Tibial nerve (tissue), 4 donors: ENCODE measurements at regions not wholly inside any gene's neighbourhood (a gene's known extent, or its start where the extent isn't known, plus 50 kb on each side); places are given as distances from the start of the nearest gene placed in this dataset.

Experiments used
- DNase-seq, 2 donors: peaks; one replicate each; pipeline ENCODE4 v3.0.0-alpha.2; 2019; ENCODE audit warnings: low spot score in 2 of 2
- H3K27ac ChIP-seq, 4 donors: fragments of 200-600 bp; sonication (generic) in 3 of 4; one replicate each; pipeline ENCODE4 v1.5.1; 2017 to 2019; ENCODE audit warnings: mild to moderate bottlenecking in 1 of 4
- H3K27me3 ChIP-seq, 2 donors: fragments of 200-600 bp; sonication (generic) in 1 of 2; one replicate each; pipeline versions ENCODE4 v1.5.1 to v1.6.0; 2017 to 2019
- H3K36me3 ChIP-seq, 3 donors: fragments of 200-600 bp; sonication (generic); one replicate each; pipeline ENCODE4 v1.5.1; 2018 to 2019
- H3K4me1 ChIP-seq, 4 donors: fragments of 200-600 bp; sonication (generic) in 3 of 4; one replicate each; pipeline ENCODE4 v1.5.1; 2017 to 2019
- H3K4me3 ChIP-seq, 4 donors: fragments of 200-600 bp; sonication (generic) in 3 of 4; one replicate each; pipeline ENCODE4 v1.5.1; 2017 to 2019; ENCODE audit warnings: mild to moderate bottlenecking in 1 of 4, moderate library complexity in 1 of 4
- H3K9me3 ChIP-seq, 4 donors: fragments of 200-600 bp; sonication (generic) in 3 of 4; one replicate each; pipeline ENCODE4 v1.5.1; 2017 to 2019
- EP300 ChIP-seq, 2 donors: sonication (generic); formaldehyde crosslinking; IDR thresholded peaks; one replicate each; pipeline ENCODE4 v1.6.1; 2017; ENCODE audit warnings: antibody characterized with exemption in 2 of 2, mild to moderate bottlenecking in 1 of 2
- POLR2A ChIP-seq, 2 donors: fragments of 450-650 bp; IDR thresholded peaks; one replicate each; pipeline ENCODE4 v1.6.1; 2017; ENCODE audit warnings: antibody characterized with exemption in 2 of 2, mild to moderate bottlenecking in 2 of 2, moderate library complexity in 2 of 2
- WGBS, 2 donors: methylation state at CpG; one replicate each; pipeline ENCODE4 v1.1.5; 2018; 5-methylcytosine and 5-hydroxymethylcytosine counted together
- TF ChIP-seq, protein P1 (sequence below), 5 experiments: fragments of 200-600 bp in 3 of 5; fragments of 450-650 bp in 2 of 5; sonication (generic) in 3 of 5; IDR thresholded peaks; one replicate each; pipeline ENCODE4 v1.5.1; 2016 to 2019; ENCODE audit warnings: antibody characterized with exemption in 5 of 5, mild to moderate bottlenecking in 3 of 5, moderate library complexity in 2 of 5

DNA sequence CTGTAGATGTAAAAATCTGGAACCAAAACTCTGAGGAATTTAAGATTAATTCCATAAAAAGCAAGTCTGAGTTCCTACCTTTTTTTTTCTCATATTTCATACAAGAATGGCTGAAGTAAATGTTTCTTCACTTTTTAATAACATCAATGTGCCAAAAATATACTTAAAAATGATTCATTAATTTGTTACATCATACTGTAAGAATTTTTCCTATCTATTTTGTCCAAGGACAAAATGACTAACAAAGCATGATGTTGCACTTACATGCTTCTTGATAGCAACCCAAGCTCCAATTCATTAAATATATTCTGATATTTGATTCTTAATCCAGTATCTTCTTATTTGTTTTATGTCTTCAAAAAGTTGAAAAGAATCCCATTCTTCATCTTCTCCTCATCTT lies 988.3 kb downstream of the TLE1 start:
- H3K36me3 ChIP-seq: no peaks in the 10 kb centered on the region
- H3K4me1 ChIP-seq: peaks cover 0 to 13% (median 0%) of the 10 kb centered on the region in 4 donors
- DNase-seq: no peak
- no peak overlapping the region for H3K27ac ChIP-seq
- no peak overlapping the region for H3K4me3 ChIP-seq
- TF ChIP-seq EP300 (IDR thresholded peaks at IDR 0.05) (no peak), POLR2A (IDR thresholded peaks at IDR 0.05) (no peak)
- TF ChIP-seq, protein P1, sequence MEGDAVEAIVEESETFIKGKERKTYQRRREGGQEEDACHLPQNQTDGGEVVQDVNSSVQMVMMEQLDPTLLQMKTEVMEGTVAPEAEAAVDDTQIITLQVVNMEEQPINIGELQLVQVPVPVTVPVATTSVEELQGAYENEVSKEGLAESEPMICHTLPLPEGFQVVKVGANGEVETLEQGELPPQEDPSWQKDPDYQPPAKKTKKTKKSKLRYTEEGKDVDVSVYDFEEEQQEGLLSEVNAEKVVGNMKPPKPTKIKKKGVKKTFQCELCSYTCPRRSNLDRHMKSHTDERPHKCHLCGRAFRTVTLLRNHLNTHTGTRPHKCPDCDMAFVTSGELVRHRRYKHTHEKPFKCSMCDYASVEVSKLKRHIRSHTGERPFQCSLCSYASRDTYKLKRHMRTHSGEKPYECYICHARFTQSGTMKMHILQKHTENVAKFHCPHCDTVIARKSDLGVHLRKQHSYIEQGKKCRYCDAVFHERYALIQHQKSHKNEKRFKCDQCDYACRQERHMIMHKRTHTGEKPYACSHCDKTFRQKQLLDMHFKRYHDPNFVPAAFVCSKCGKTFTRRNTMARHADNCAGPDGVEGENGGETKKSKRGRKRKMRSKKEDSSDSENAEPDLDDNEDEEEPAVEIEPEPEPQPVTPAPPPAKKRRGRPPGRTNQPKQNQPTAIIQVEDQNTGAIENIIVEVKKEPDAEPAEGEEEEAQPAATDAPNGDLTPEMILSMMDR (IDR thresholded peaks at IDR 0.05): no peak
- H3K27me3 ChIP-seq: no peaks in the 10 kb centered on the region
- H3K9me3 ChIP-seq: no peaks in the 10 kb centered on the region

DNA sequence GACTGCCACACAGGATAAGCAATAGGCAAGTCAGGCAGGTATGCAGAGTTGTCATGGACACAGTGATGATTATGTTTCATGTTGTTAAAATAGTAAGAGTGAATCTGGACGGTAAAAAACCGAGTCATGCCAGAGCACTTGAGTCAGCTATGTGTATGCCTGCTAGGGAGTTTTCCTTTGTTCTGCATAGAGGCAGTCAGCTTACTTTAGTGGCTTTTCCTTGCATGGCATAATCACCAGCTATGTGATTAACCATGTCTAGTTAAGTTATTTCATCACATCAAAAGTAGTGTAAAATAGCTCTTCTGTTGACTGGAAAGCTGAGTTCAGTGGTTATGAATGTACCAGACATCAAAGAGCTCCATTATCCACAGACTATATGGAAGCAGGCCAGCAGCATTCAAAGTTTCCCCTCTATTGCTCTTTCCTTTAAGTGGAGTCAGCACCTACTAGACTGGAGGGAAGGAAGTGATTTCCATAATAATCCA lies 989.8 kb downstream of the TLE1 start:
- H3K27ac ChIP-seq: peak overlapping the region in 2 of 4 donors; percentile 3 to 51
- TF ChIP-seq, protein P1 (IDR thresholded peaks at IDR 0.05): no peak
- no peak for TF ChIP-seq POLR2A (IDR thresholded peaks at IDR 0.05)
- no peak for TF ChIP-seq EP300 (IDR thresholded peaks at IDR 0.05)
- peaks cover 0 to 13% (median 0%) of the 10 kb centered on the region in 4 donors for H3K4me1 ChIP-seq
- no peak overlapping the region for H3K4me3 ChIP-seq
- no peaks in the 10 kb centered on the region for H3K27me3 ChIP-seq
- no peak for DNase-seq
- 23 to 36% methylated on average over 2 of the region's 2 CpGs for WGBS, 2 donors
- no peaks in the 10 kb centered on the region for H3K36me3 ChIP-seq
- H3K9me3 ChIP-seq: no peaks in the 10 kb centered on the region

DNA sequence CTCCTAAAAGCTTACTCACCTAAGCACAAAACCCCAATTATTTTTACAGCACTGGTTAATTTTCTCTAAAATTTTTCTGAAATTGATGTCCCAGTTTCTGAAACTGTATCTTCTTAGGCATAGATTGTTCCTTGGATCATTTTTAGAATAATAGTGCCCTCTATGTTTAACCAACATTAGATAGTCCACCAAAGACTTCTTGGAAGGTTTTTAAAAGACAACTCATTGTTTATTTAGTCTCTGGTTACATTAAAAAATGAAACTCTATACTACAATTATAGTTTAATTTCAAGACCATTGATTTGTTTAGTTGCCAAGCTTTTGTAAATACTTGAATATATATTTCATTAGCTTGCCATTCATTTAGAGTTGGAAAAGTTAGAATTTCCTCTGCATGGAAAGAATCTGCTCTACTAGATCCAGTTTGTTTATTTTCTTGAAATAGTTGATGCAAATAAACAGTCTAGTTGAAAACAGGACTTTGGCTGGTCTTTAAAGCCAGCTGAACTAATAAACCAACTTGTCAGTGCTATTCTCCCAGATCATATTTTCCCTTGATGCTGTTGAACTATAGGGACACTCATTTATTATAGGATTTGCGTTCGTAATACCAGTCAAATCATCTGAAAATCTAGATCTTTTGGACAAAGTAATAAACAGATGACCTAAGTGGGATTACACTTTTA lies 990.5 kb downstream of the TLE1 start:
- WGBS, 2 donors: 60% methylated on average over 2 of the region's 2 CpGs
- Histone ChIP-seq H3K36me3 (no peaks in the 10 kb centered on the region), H3K27me3 (no peaks in the 10 kb centered on the region), H3K27ac (peak overlapping the region in 2 of 4 donors; percentile 3 to 51), H3K9me3 (no peaks in the 10 kb centered on the region), H3K4me1 (peaks cover 0 to 13% (median 0%) of the 10 kb centered on the region in 4 donors), H3K4me3 (no peak overlapping the region)
- no peak for DNase-seq
- TF ChIP-seq POLR2A (IDR thresholded peaks at IDR 0.05) (no peak), EP300 (IDR thresholded peaks at IDR 0.05) (no peak)
- TF ChIP-seq, protein P1 (IDR thresholded peaks at IDR 0.05): no peak

DNA sequence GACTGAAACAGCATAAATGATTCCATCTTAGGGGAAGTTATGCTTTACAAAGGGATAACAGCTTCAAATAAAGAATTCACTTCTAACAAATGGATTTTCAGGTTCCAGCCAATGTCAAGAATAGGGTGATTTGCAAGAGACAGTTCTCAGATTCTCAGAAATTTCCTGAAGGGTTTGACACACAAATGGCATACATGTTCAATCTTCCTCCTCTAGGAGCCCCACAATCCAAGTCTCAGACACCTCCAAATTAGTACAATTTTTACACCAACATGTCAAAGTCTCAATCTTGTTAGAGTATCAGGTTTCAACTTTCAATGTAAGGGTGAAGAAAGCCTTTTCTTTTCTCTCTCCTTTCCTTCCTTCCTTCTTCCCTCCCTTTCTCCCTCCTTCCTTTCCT lies 996.6 kb downstream of the TLE1 start:
- no peaks in the 10 kb centered on the region for H3K36me3 ChIP-seq
- H3K4me1 ChIP-seq: no peaks in the 10 kb centered on the region
- no peak for DNase-seq
- H3K4me3 ChIP-seq: no peak overlapping the region
- H3K27ac ChIP-seq: no peak overlapping the region
- no peaks in the 10 kb centered on the region for H3K9me3 ChIP-seq
- H3K27me3 ChIP-seq: no peaks in the 10 kb centered on the region
- TF ChIP-seq, protein P1 (IDR thresholded peaks at IDR 0.05): no peak
- TF ChIP-seq POLR2A (IDR thresholded peaks at IDR 0.05) (no peak), EP300 (IDR thresholded peaks at IDR 0.05) (no peak)

DNA sequence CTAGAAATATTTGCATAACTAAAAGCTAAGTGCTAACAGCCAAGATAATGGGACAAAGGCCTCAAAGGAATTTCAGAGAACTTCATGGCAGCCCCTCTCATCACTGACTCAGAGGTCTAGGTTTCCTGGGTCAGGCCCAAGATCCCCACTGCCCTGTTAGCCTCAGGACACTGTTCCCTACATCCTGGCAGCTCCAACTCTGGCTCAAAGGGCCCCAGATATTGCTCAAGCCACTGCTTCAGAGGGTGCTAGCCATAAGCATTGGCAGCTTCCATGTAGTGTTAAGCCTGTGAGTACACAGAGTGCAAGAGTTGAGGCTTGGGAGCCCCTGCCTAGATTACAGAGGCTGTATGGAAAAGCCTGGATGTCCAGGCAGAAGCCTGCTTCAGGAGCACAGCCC lies 998.1 kb downstream of the TLE1 start:
- DNase-seq: no peak
- no peak overlapping the region for H3K4me3 ChIP-seq
- H3K4me1 ChIP-seq: no peaks in the 10 kb centered on the region
- no peaks in the 10 kb centered on the region for H3K36me3 ChIP-seq
- no peaks in the 10 kb centered on the region for H3K9me3 ChIP-seq
- no peak overlapping the region for H3K27ac ChIP-seq
- no peaks in the 10 kb centered on the region for H3K27me3 ChIP-seq
- TF ChIP-seq EP300 (IDR thresholded peaks at IDR 0.05) (no peak), POLR2A (IDR thresholded peaks at IDR 0.05) (no peak)
- TF ChIP-seq, protein P1 (IDR thresholded peaks at IDR 0.05): no peak
